IMR-90 (cell line): ENCODE measurements at regions not wholly inside any gene's neighbourhood (a gene's known extent, or its start where the extent isn't known, plus 50 kb on each side); places are given as distances from the start of the nearest gene placed in this dataset.
"Not testable (repeated sequence)": the region's sequence is repeated elsewhere in the genome, so short reads cannot be mapped to it uniquely, and the experiment has no call there.

Source experiments
- ATAC-seq: fragments of 200-7000 bp; cut with Tn5 transposase; 2 replicates; pipeline ENCODE4 v1.9.1; 2020; ENCODE audit warnings: low read depth, mild to moderate bottlenecking, moderate library complexity
- BruUV-seq: library from RNA; stranded (reverse); fragments of 400-500 nt; replicated peaks from 2 replicates; lab custom pipeline; 2021; lab: Mats Ljungman, UMichigan
- CTCF ChIA-PET: fragments of 300-600 bp; formaldehyde crosslinking; extraction: SDS; loops from one replicate; lab custom pipeline; 2021; ENCODE audit warnings: antibody characterized with exemption; lab: Yijun Ruan, JAX
- POLR2A ChIA-PET: fragments of 300-600 bp; sonication (Branson Sonifier 250); formaldehyde crosslinking; loops from one replicate; lab custom pipeline; 2022; ENCODE audit warnings: antibody characterized with exemption; ENCODE audit not compliant: unreplicated experiment; lab: Charles Lee
- DNase-seq: peaks from one replicate; pipeline ENCODE4 v3.0.0; 2013
- H2AFZ ChIP-seq: replicated peaks from 2 replicates; pipeline ENCODE3; 2013; ENCODE audit warnings: low read length, mild to moderate bottlenecking; ENCODE audit not compliant: poor library complexity
- H2AK5ac ChIP-seq: 2 replicates; pipeline ENCODE4 v1.6.1; 2013; ENCODE audit warnings: low read depth, low read length, inconsistent platforms
- H2AK9ac ChIP-seq: replicated peaks from 2 replicates; pipeline ENCODE3; 2013; ENCODE audit warnings: mild to moderate bottlenecking, low read depth, low read length, moderate library complexity; ENCODE audit not compliant: poor library complexity
- H2BK120ac ChIP-seq: 2 replicates; pipeline ENCODE4 v1.6.1; 2013; ENCODE audit warnings: low read depth, low read length, inconsistent platforms
- H2BK15ac ChIP-seq: 3 replicates; pipeline ENCODE4 v1.6.1; 2013; ENCODE audit warnings: low read depth, low read length, inconsistent platforms
- H2BK20ac ChIP-seq: 2 replicates; pipeline ENCODE4 v1.6.1; 2013; ENCODE audit warnings: low read depth, mild to moderate bottlenecking, inconsistent platforms, low read length, moderate library complexity
- H2BK5ac ChIP-seq: 2 replicates; pipeline ENCODE4 v1.6.1; 2013; ENCODE audit warnings: mild to moderate bottlenecking, low read depth, low read length, inconsistent platforms; ENCODE audit not compliant: poor library complexity, severe bottlenecking
- H3K14ac ChIP-seq: replicated peaks from 2 replicates; pipeline ENCODE4 v1.6.1; 2013; ENCODE audit warnings: low read depth, low read length, inconsistent platforms
- H3K18ac ChIP-seq: 2 replicates; pipeline ENCODE4 v1.6.1; 2013; ENCODE audit warnings: low read depth, low read length, control low read depth
- H3K23ac ChIP-seq: 2 replicates; pipeline ENCODE4 v1.6.1; 2013; ENCODE audit warnings: low read depth, low read length, inconsistent platforms
- H3K27ac ChIP-seq: 2 replicates; pipeline ENCODE4 v1.5.1; 2013; ENCODE audit warnings: mild to moderate bottlenecking, control low read depth, low read length; ENCODE audit not compliant: insufficient read depth
- H3K27me3 ChIP-seq: 2 replicates; pipeline ENCODE4 v1.6.1; 2013; ENCODE audit warnings: low read length; ENCODE audit not compliant: control insufficient read depth, insufficient read depth
- H3K36me3 ChIP-seq: 2 replicates; pipeline ENCODE4 v1.6.1; 2013; ENCODE audit warnings: low read length, mixed read lengths; ENCODE audit not compliant: control insufficient read depth, insufficient read depth
- H3K4ac ChIP-seq: 2 replicates; pipeline ENCODE4 v1.6.1; 2013; ENCODE audit warnings: low read depth, low read length, inconsistent platforms
- H3K4me1 ChIP-seq: 2 replicates; pipeline ENCODE4 v1.6.1; 2013; ENCODE audit warnings: low read length, mixed read lengths; ENCODE audit not compliant: control insufficient read depth, insufficient read depth
- H3K4me2 ChIP-seq: 2 replicates; pipeline ENCODE4 v1.6.1; 2013; ENCODE audit warnings: low read depth, mild to moderate bottlenecking, control low read depth, low read length, moderate library complexity
- H3K4me3 ChIP-seq: 2 replicates; pipeline ENCODE4 v1.5.1; 2013; ENCODE audit warnings: low read depth, mild to moderate bottlenecking, control low read depth, low read length, moderate library complexity; ENCODE audit not compliant: insufficient read depth
- H3K56ac ChIP-seq: 2 replicates; pipeline ENCODE4 v1.6.1; 2013; ENCODE audit warnings: low read length, inconsistent platforms; ENCODE audit not compliant: insufficient read depth; ENCODE audit errors: extremely low read depth
- H3K79me1 ChIP-seq, 2 experiments: 2 replicates each; pipeline ENCODE4 v1.6.1; 2013; ENCODE audit warnings: low read length in 2 of 2, inconsistent platforms in 1 of 2, low read depth in 1 of 2
- H3K9ac ChIP-seq: 2 replicates; pipeline ENCODE4 v1.6.1; 2013; ENCODE audit warnings: low read depth, low read length, control low read depth
- H3K9me1 ChIP-seq: 2 replicates; pipeline ENCODE4 v1.6.1; 2013; ENCODE audit warnings: low read length, inconsistent platforms; ENCODE audit not compliant: insufficient read depth
- H3K9me3 ChIP-seq: 2 replicates; pipeline ENCODE4 v1.6.1; 2013; ENCODE audit warnings: low read length; ENCODE audit not compliant: control insufficient read depth, insufficient read depth
- H4K20me1 ChIP-seq: 2 replicates; pipeline ENCODE4 v1.6.1; 2013; ENCODE audit warnings: low read length, inconsistent platforms; ENCODE audit not compliant: insufficient read depth
- H4K5ac ChIP-seq: 2 replicates; pipeline ENCODE4 v1.6.1; 2013; ENCODE audit warnings: mild to moderate bottlenecking, low read depth, low read length, control low read depth
- H4K8ac ChIP-seq, 2 experiments: 2 replicates each; pipeline ENCODE4 v1.6.1; 2013; ENCODE audit warnings: low read depth in 2 of 2, low read length in 2 of 2, control low read depth in 1 of 2, inconsistent platforms in 1 of 2
- H4K91ac ChIP-seq: 2 replicates; pipeline ENCODE4 v1.6.1; 2013; ENCODE audit warnings: low read depth, low read length, inconsistent platforms; ENCODE audit not compliant: insufficient read depth
- WGBS, 2 experiments: methylation state at CpG; one replicate each; pipeline versions ENCODE4 v1.1.5 to v1.1.7; 2013; ENCODE audit warnings: missing lambda C conversion rate in 2 of 2; ENCODE audit not compliant: insufficient read length in 1 of 2; ENCODE audit errors: extremely low coverage in 2 of 2; 5-methylcytosine and 5-hydroxymethylcytosine counted together
- dilution Hi-C: fragments of 300-500 bp; cut with HindIII; formaldehyde crosslinking; loops from one replicate; pipeline ENCODE4 v1.14.3; 2018; ENCODE audit warnings: low sequenced_read_pairs; ENCODE audit not compliant: unreplicated experiment
- in situ Hi-C: fragments of 300-500 bp; cut with MboI; formaldehyde crosslinking; loops from 3 replicates; pipeline ENCODE4 v1.14.3; 2019; ENCODE audit warnings: low sequenced_read_pairs, inconsistent platforms, mixed read lengths
- intact Hi-C: fragments of 100-400 bp; cut with micrococcal nuclease; formaldehyde crosslinking; loops from 2 replicates; pipeline ENCODE4 v1.10.0; 2022

DNA sequence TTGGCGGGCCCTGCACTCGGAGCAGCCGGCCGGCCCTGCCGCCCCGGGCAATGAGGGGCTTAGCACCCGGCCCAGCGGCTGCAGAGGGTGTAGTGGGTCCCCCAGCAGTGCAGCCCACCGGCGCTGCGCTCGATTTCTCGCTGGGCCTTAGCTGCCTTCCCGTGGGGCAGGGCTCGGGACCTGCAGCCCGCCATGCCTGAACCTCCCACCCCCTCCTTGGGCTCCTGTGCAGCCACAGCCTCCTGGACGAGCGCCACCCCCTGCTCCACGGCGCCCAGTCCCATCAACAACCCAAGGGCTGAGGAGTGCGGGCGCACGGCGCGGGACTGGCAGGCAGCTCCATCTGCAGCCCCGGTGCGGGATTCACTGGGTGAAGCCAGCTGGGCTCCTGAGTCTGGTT is 87.4 kb upstream of the CXXC4 start:
- H3K79me1 ChIP-seq, H3K9me1 ChIP-seq, H2AFZ ChIP-seq, intact Hi-C loops, BruUV-seq, H2BK15ac ChIP-seq, H3K56ac ChIP-seq, H3K36me3 ChIP-seq, H4K20me1 ChIP-seq, H2AK9ac ChIP-seq, H4K8ac ChIP-seq, H3K4me2 ChIP-seq, H3K14ac ChIP-seq, dilution Hi-C loops, H4K5ac ChIP-seq, H3K18ac ChIP-seq, H2BK120ac ChIP-seq, H2BK5ac ChIP-seq, POLR2A ChIA-PET, H3K9me3 ChIP-seq, H3K27me3 ChIP-seq, H3K23ac ChIP-seq, H3K27ac ChIP-seq, H3K4ac ChIP-seq, H3K9ac ChIP-seq, H3K4me1 ChIP-seq, ATAC-seq, H3K4me3 ChIP-seq, DNase-seq, H2BK20ac ChIP-seq, in situ Hi-C loops, H2AK5ac ChIP-seq, H4K91ac ChIP-seq: not testable (repeated sequence)
- WGBS, 2 experiments: no CpG with 5 or more reads among the region's 27 CpGs
- CTCF ChIA-PET: interaction anchor here (0.7 kb wide), 1 partner anchor 1839 kb away, joined by 6 read pairs; no protein-coding TSS in a partner anchor
